K562 (cell line): ENCODE measurements at regions not wholly inside any gene's neighbourhood (a gene's known extent, or its start where the extent isn't known, plus 50 kb on each side); places are given as distances from the start of the nearest gene placed in this dataset.

ENCODE experiments used
- ATAC-seq: fragments of 200-7000 bp; cut with Tn5 transposase; 3 replicates; pipeline ENCODE4 v1.9.1; 2020; ENCODE audit warnings: moderate library complexity
- BruUV-seq: library from RNA; stranded (reverse); fragments of 400-500 nt; replicated peaks from 2 replicates; lab custom pipeline; 2021; lab: Mats Ljungman, UMichigan
- CTCF ChIA-PET: fragments of 300-600 bp; formaldehyde crosslinking; extraction: SDS; loops from one replicate; lab custom pipeline; 2021; ENCODE audit warnings: low intra/inter-chr PET ratio; lab: Yijun Ruan, JAX
- POLR2A ChIA-PET: fragments of 300-600, 350-650 bp; sonication (Branson Sonifier 250); formaldehyde crosslinking; extraction: SDS; loops from one replicate; lab custom pipeline; 2021; ENCODE audit warnings: antibody characterized with exemption, inconsistent platforms; lab: Yijun Ruan, JAX
- DNase-seq, 4 experiments: peaks; one replicate each; pipeline versions ENCODE4 v3.0.0 to v3.0.0-alpha.2; 2011 to 2018; ENCODE audit warnings: low spot score in 3 of 4, mixed read lengths in 3 of 4; ENCODE audit errors: extremely low read depth in 1 of 4
- FAIRE-seq: peaks from 2 replicates; lab custom pipeline; 2011; peaks lifted over from hg19 to GRCh38; lab: Jason Lieb, UNC
- H2AFZ ChIP-seq: 2 replicates; pipeline ENCODE4 v1.6.0; 2011; ENCODE audit warnings: low read depth, low read length, control low read depth, inconsistent platforms
- H3K27ac ChIP-seq: fragments of 200-600 bp; 3 replicates; pipeline ENCODE4 v1.8.0; 2011; ENCODE audit warnings: low read depth, mild to moderate bottlenecking, control low read depth, inconsistent platforms, low read length, moderate library complexity, mixed read lengths; ENCODE audit errors: extremely low read depth
- H3K27me3 ChIP-seq, 2 experiments: fragments of 300-600 bp in 1 of 2; 2 replicates in 1 of 2; 3 replicates in 1 of 2; pipeline versions ENCODE4 v1.6.0 to v1.8.0; 2011; ENCODE audit warnings: inconsistent platforms in 2 of 2, low read length in 2 of 2, mild to moderate bottlenecking in 1 of 2, mixed read lengths in 1 of 2, moderate library complexity in 1 of 2; ENCODE audit not compliant: control insufficient read depth in 2 of 2, insufficient read depth in 2 of 2
- H3K36me3 ChIP-seq: fragments of 300-600 bp; 3 replicates; pipeline ENCODE4 v1.8.0; 2011; ENCODE audit warnings: mild to moderate bottlenecking, low read length, inconsistent platforms; ENCODE audit not compliant: control insufficient read depth, insufficient read depth
- H3K4me1 ChIP-seq, 2 experiments: fragments of 200-600 bp in 1 of 2; replicated peaks in 1 of 2; 2 replicates in 1 of 2; 3 replicates in 1 of 2; pipeline versions ENCODE4 v1.5.1 to v1.8.0; 2011; ENCODE audit warnings: inconsistent platforms in 2 of 2, low read length in 2 of 2, mild to moderate bottlenecking in 1 of 2, mixed read lengths in 1 of 2, moderate library complexity in 1 of 2; ENCODE audit not compliant: control insufficient read depth in 2 of 2, insufficient read depth in 2 of 2
- H3K4me2 ChIP-seq: 2 replicates; pipeline ENCODE4 v1.6.1; 2011; ENCODE audit warnings: low read length, control low read depth, inconsistent platforms, mixed read lengths; ENCODE audit not compliant: insufficient read depth
- H3K4me3 ChIP-seq: fragments of 200-600 bp; sonication (generic), shearing (Covaris generic); 2 replicates; pipeline ENCODE4 v1.5.1; 2016; ENCODE audit warnings: control low read depth, inconsistent platforms
- H3K79me2 ChIP-seq: fragments of 200-600 bp; 3 replicates; pipeline ENCODE4 v1.8.0; 2011; ENCODE audit warnings: low read length, inconsistent platforms; ENCODE audit not compliant: control insufficient read depth, insufficient read depth
- H3K9ac ChIP-seq, 2 experiments: 2 replicates each; pipeline versions ENCODE4 v1.6.0 to v1.6.1; 2011; ENCODE audit warnings: low read depth in 2 of 2, low read length in 2 of 2, control low read depth in 1 of 2, inconsistent platforms in 1 of 2, mild to moderate bottlenecking in 1 of 2, mixed read lengths in 1 of 2; ENCODE audit not compliant: insufficient read depth in 1 of 2
- H3K9me1 ChIP-seq: one replicate; pipeline ENCODE4 v1.6.0; 2011; ENCODE audit warnings: inconsistent platforms, mild to moderate bottlenecking, low read length, moderate library complexity; ENCODE audit not compliant: control insufficient read depth, insufficient read depth
- H3K9me3 ChIP-seq: replicated peaks from 2 replicates; pipeline ENCODE4 v1.5.1; 2011; ENCODE audit warnings: low read depth, low read length, inconsistent platforms; ENCODE audit not compliant: control insufficient read depth, insufficient read depth
- H4K20me1 ChIP-seq: replicated peaks from 2 replicates; pipeline ENCODE4 v1.6.1; 2011; ENCODE audit warnings: low read length, inconsistent platforms, mixed read lengths; ENCODE audit not compliant: control insufficient read depth, insufficient read depth
- CBFB ChIP-seq: sonication (generic); formaldehyde crosslinking; IDR thresholded peaks from 2 replicates; pipeline ENCODE4 v1.4.0; 2020; ENCODE audit warnings: mild to moderate bottlenecking, missing genetic modification reagents
- CHAMP1 ChIP-seq: fragments of 450-650 bp; IDR thresholded peaks from 2 replicates; pipeline ENCODE4 v1.6.1; 2016; ENCODE audit warnings: mild to moderate bottlenecking
- CHD7 ChIP-seq: fragments of 200-600 bp; sonication (generic); IDR thresholded peaks from one replicate; pipeline ENCODE4 v1.6.1; 2012; ENCODE audit warnings: mild to moderate bottlenecking, low read depth, low read length, inconsistent platforms
- MECOM ChIP-seq: fragments of 250-450 bp; sonication (Bioruptor Pico); IDR thresholded peaks from 2 replicates; pipeline ENCODE4 v1.8.0; 2022; ENCODE audit warnings: inconsistent platforms
- PPARD ChIP-seq: fragments of 250-450 bp; sonication (Bioruptor Pico); IDR thresholded peaks from 2 replicates; pipeline ENCODE4 v1.8.0; 2022; ENCODE audit warnings: inconsistent platforms, mild to moderate bottlenecking, moderate library complexity
- SRSF7 ChIP-seq: fragments of 200-400 bp; formaldehyde crosslinking; optimal IDR thresholded peaks from 2 replicates; pipeline ENCODE3; 2017; ENCODE audit warnings: mild to moderate bottlenecking, low read depth, low read length
- WGBS: fragments of 100-300 bp; shearing (Covaris generic); methylation state at CpG from one replicate; pipeline ENCODE4 v1.1.6; 2016; ENCODE audit warnings: low coverage, mixed read lengths; ENCODE audit not compliant: insufficient coverage; ENCODE audit errors: missing lambda C conversion rate; 5-methylcytosine and 5-hydroxymethylcytosine counted together
- in situ Hi-C: fragments of 300-500 bp; cut with MboI; formaldehyde crosslinking; loops from 4 replicates; pipeline ENCODE4 v1.15.0; 2018; ENCODE audit warnings: inconsistent platforms, mixed read lengths
- intact Hi-C: fragments of 100-400 bp; cut with micrococcal nuclease; formaldehyde crosslinking; loops from 2 replicates; pipeline ENCODE4 v1.14.2; 2022

DNA sequence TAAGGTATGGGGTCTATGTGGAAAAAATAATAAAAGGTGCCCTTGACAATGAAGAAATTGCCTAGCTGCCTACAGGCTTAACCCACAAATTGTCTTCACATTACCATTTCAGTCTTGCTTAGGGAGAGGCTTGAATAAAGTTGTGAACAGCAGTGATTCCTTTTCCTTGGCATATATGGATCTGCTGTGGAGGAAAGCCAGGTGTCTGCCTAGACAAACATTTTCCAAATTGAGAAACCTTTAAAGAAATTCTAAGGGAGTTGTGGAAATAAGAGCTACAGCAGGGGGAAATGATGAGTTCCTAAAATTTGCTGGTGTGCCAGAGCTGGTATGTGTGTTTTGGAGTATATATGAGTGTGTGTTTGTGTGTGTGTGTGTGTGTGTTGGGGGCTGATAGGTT lies 452.1 kb downstream of the NTRK3 start (continued):
- TF ChIP-seq PPARD (CRISPR knock-in tag), result no peak
- TF ChIP-seq MECOM (CRISPR knock-in tag), result no peak
- no peak for TF ChIP-seq CBFB (CRISPR knock-in tag)
- TF ChIP-seq SRSF7, result no peak

GRCh38 chr15:87799838-87800237 lies 456.7 kb downstream of the NTRK3 start:
- H3K27me3 ChIP-seq, result peaks cover 0 to 4% of the 10 kb centered on the region in 2 experiments; a peak in 2 of 5 replicates
- H3K9me1 ChIP-seq, result no peaks in the 10 kb centered on the region
- intact Hi-C loops, result no loop called here
- no TSS peak for BruUV-seq
- no peaks in the 10 kb centered on the region for H3K9me3 ChIP-seq
- no peak overlapping the region for H3K4me2 ChIP-seq
- no peak overlapping the region for H2AFZ ChIP-seq
- no peak overlapping the region for H3K4me3 ChIP-seq
- POLR2A ChIA-PET, result no interaction called here
- CTCF ChIA-PET, result no interaction called here
- ATAC-seq, result no peak
- H4K20me1 ChIP-seq, result no peaks in the 10 kb centered on the region
- no peaks in the 10 kb centered on the region for H3K36me3 ChIP-seq
- WGBS, result 0% methylated on average over 2 of the region's 2 CpGs
- no peaks in the 10 kb centered on the region for H3K79me2 ChIP-seq
- H3K4me1 ChIP-seq, result no peaks in the 10 kb centered on the region
- H3K27ac ChIP-seq, result no peak overlapping the region
- no peak for FAIRE-seq
- in situ Hi-C loops, result no loop called here
- TF ChIP-seq CHAMP1, result no peak
- no peak for TF ChIP-seq CHD7
- TF ChIP-seq, all 486 proteins: peak for 0
- no peak overlapping the region for H3K9ac ChIP-seq
- DNase-seq, result no peak
